Left lung (tissue), 4 donors: ENCODE measurements at regions not wholly inside any gene's neighbourhood (a gene's known extent, or its start where the extent isn't known, plus 50 kb on each side); places are given as distances from the start of the nearest gene placed in this dataset.

ENCODE experiments used
- ATAC-seq: fragments of 200-7000 bp; cut with Tn5 transposase; one replicate; pipeline ENCODE4 v1.9.1; 2020; ENCODE audit warnings: moderate library complexity
- DNase-seq, 4 donors: peaks; one replicate each; pipeline ENCODE4 v3.0.0-alpha.2; 2013 to 2020
- H3K27ac ChIP-seq, 2 donors: fragments of 200-600 bp; sonication (generic) in 1 of 2; one replicate each; pipeline versions ENCODE4 v1.5.0 to v1.8.0; 2020 to 2021
- H3K27me3 ChIP-seq, 2 donors: fragments of 200-600 bp; sonication (generic) in 1 of 2; one replicate each; pipeline versions ENCODE4 v1.5.0 to v1.8.0; 2020 to 2021
- H3K36me3 ChIP-seq, 2 donors: fragments of 200-600 bp; sonication (generic) in 1 of 2; one replicate each; pipeline versions ENCODE4 v1.5.0 to v1.8.0; 2020 to 2021
- H3K4me1 ChIP-seq, 2 donors: fragments of 200-600 bp; one replicate each; pipeline ENCODE4 v1.8.0; 2021
- H3K4me3 ChIP-seq, 2 donors: fragments of 200-600 bp; sonication (generic) in 1 of 2; one replicate each; pipeline versions ENCODE4 v1.5.0 to v1.8.0; 2020 to 2021; ENCODE audit warnings: mild to moderate bottlenecking in 1 of 2
- H3K9me3 ChIP-seq, 2 donors: fragments of 200-600 bp; sonication (generic) in 1 of 2; one replicate each; pipeline versions ENCODE4 v1.5.0 to v1.8.0; 2020 to 2021
- CTCF ChIP-seq, 2 donors: fragments of 200-600 bp; sonication (generic) in 1 of 2; IDR thresholded peaks; one replicate each; pipeline versions ENCODE4 v1.5.0 to v1.8.0; 2021; ENCODE audit warnings: antibody characterized with exemption in 2 of 2
- intact Hi-C, 2 donors: fragments of 100-400 bp; cut with DNase I; formaldehyde crosslinking; loops; one replicate each; pipeline versions ENCODE4 v1.11.2 to v1.14.2; 2022
- donor health status: DM: no; HTN: yes; CAD: no.
- donor health status: DM: no; HTN: no; CAD: no.

- DNase-seq (no peak), ATAC-seq (no peak)
- intact Hi-C loops: no loop called here
- Histone ChIP-seq H3K4me1 (no peaks in the 10 kb centered on the region), H3K36me3 (no peaks in the 10 kb centered on the region), H3K27ac (no peak overlapping the region), H3K9me3 (no peaks in the 10 kb centered on the region), H3K27me3 (no peaks in the 10 kb centered on the region), H3K4me3 (no peak overlapping the region)
- TF ChIP-seq CTCF (IDR thresholded peaks at IDR 0.05): no peak
These were observed 50.5 kb upstream of the ADGRG2 start for GRCh38 chrX:19172741-19173140.

GRCh38 chrX:19174401-19175025 lies 52.2 kb upstream of the ADGRG2 start:
- Histone ChIP-seq H3K27me3 (no peaks in the 10 kb centered on the region), H3K4me3 (no peak overlapping the region), H3K36me3 (no peaks in the 10 kb centered on the region), H3K9me3 (no peaks in the 10 kb centered on the region), H3K4me1 (no peaks in the 10 kb centered on the region), H3K27ac (no peak overlapping the region)
- peak; percentile 80 for ATAC-seq
- TF ChIP-seq CTCF (IDR thresholded peaks at IDR 0.05): no peak
- no peak for DNase-seq
- intact Hi-C loops: no loop called here

- Histone ChIP-seq H3K27ac (no peak overlapping the region), H3K27me3 (no peaks in the 10 kb centered on the region), H3K4me1 (no peaks in the 10 kb centered on the region), H3K9me3 (no peaks in the 10 kb centered on the region), H3K4me3 (no peak overlapping the region), H3K36me3 (no peaks in the 10 kb centered on the region)
- DNase-seq: no peak
- no peak for TF ChIP-seq CTCF (IDR thresholded peaks at IDR 0.05)
- ATAC-seq: no peak
- intact Hi-C loops: no loop called here
These were observed 54.8 kb upstream of the ADGRG2 start for GRCh38 chrX:19176901-19177630.

- intact Hi-C loops: no loop called here
- Histone ChIP-seq H3K4me3 (no peak overlapping the region), H3K27me3 (no peaks in the 10 kb centered on the region), H3K4me1 (no peaks in the 10 kb centered on the region), H3K9me3 (no peaks in the 10 kb centered on the region), H3K27ac (no peak overlapping the region), H3K36me3 (no peaks in the 10 kb centered on the region)
- no peak for TF ChIP-seq CTCF (IDR thresholded peaks at IDR 0.05)
- ATAC-seq: no peak
- no peak for DNase-seq
These were observed 55.5 kb upstream of the ADGRG2 start for GRCh38 chrX:19177721-19178120.

GRCh38 chrX:19178402-19178801 lies 56.1 kb upstream of the ADGRG2 start:
- intact Hi-C loops: no loop called here
- DNase-seq (no peak), ATAC-seq (no peak)
- Histone ChIP-seq H3K36me3 (no peaks in the 10 kb centered on the region), H3K4me3 (no peak overlapping the region), H3K9me3 (no peaks in the 10 kb centered on the region), H3K27ac (no peak overlapping the region), H3K4me1 (no peaks in the 10 kb centered on the region), H3K27me3 (no peaks in the 10 kb centered on the region)
- TF ChIP-seq CTCF (IDR thresholded peaks at IDR 0.05): no peak
